ENCODE measurements at regions not wholly inside any gene's neighbourhood (a gene's known extent, or its start where the extent isn't known, plus 50 kb on each side); places are given as distances from the start of the nearest gene placed in this dataset.
"Not testable (repeated sequence)": the region's sequence is repeated elsewhere in the genome, so short reads cannot be mapped to it uniquely, and the experiment has no call there.

- no peak for DNase-seq (ENCODE audit: low read depth, low spot score)
Observed at GRCh38 chr2:146615778-146616177, 1229.1 kb upstream of the ACVR2A start.

GRCh38 chr2:146608490-146608889, 1236.3 kb upstream of the ACVR2A start:
- DNase-seq (ENCODE audit: low read depth, low spot score): no peak

- DNase-seq (ENCODE audit: low read depth, low spot score): no peak
Observed at GRCh38 chr2:146604521-146604920, 1240.3 kb upstream of the ACVR2A start.

GRCh38 chr2:146602856-146603255, 1242.0 kb upstream of the ACVR2A start:
- DNase-seq (ENCODE audit: low read depth, low spot score): no peak

GRCh38 chr2:146602383-146602782, 1242.4 kb upstream of the ACVR2A start:
- DNase-seq (ENCODE audit: low read depth, low spot score): no peak

GRCh38 chr2:146598791-146599190, 1246.0 kb upstream of the ACVR2A start:
- no peak for DNase-seq (ENCODE audit: low read depth, low spot score)

- no peak for DNase-seq (ENCODE audit: low read depth, low spot score)
Observed at GRCh38 chr2:146597291-146597690, 1247.5 kb upstream of the ACVR2A start.

- DNase-seq (ENCODE audit: low read depth, low spot score): no peak
Observed at GRCh38 chr2:146591908-146592307, 1252.9 kb upstream of the ACVR2A start.

- no peak for DNase-seq (ENCODE audit: low read depth, low spot score)
Observed at GRCh38 chr2:146587291-146587713, 1257.5 kb upstream of the ACVR2A start.

GRCh38 chr2:146584316-146584715, 1260.5 kb upstream of the ACVR2A start:
- DNase-seq (ENCODE audit: low read depth, low spot score): no peak

GRCh38 chr2:146579147-146579930, 1265.5 kb upstream of the ACVR2A start:
- DNase-seq (ENCODE audit: low read depth, low spot score): no peak

GRCh38 chr2:146576339-146577111, 1268.3 kb upstream of the ACVR2A start:
- DNase-seq (ENCODE audit: low read depth, low spot score): no peak

GRCh38 chr2:146572598-146572997, 1272.2 kb upstream of the ACVR2A start:
- no peak for DNase-seq (ENCODE audit: low read depth, low spot score)

GRCh38 chr2:146561996-146562395, 1282.8 kb upstream of the ACVR2A start:
- no peak for DNase-seq (ENCODE audit: low read depth, low spot score)

GRCh38 chr2:146547236-146547635, 1297.6 kb upstream of the ACVR2A start:
- DNase-seq (ENCODE audit: low read depth, low spot score): no peak

- no peak for DNase-seq (ENCODE audit: low read depth, low spot score)
Observed at GRCh38 chr2:146544701-146545100, 1300.1 kb upstream of the ACVR2A start.

- DNase-seq (ENCODE audit: low read depth, low spot score): no peak
Observed at GRCh38 chr2:146541896-146542295, 1302.9 kb upstream of the ACVR2A start.

- DNase-seq (ENCODE audit: low read depth, low spot score): peak; percentile 98
Observed at GRCh38 chr2:146540271-146540932, 1304.4 kb upstream of the ACVR2A start.

- DNase-seq (ENCODE audit: low read depth, low spot score): not testable (repeated sequence)
Observed at GRCh38 chr2:146539739-146540138, 1305.1 kb upstream of the ACVR2A start.

GRCh38 chr2:146537477-146537876, 1307.4 kb upstream of the ACVR2A start:
- DNase-seq (ENCODE audit: low read depth, low spot score): no peak

- no peak for DNase-seq (ENCODE audit: low read depth, low spot score)
Observed at GRCh38 chr2:146532509-146533147, 1312.2 kb upstream of the ACVR2A start.

GRCh38 chr2:146532009-146532408, 1312.8 kb upstream of the ACVR2A start:
- DNase-seq (ENCODE audit: low read depth, low spot score): no peak
